Astrocyte (in vitro differentiated cells and primary cell): ENCODE measurements at regions not wholly inside any gene's neighbourhood (a gene's known extent, or its start where the extent isn't known, plus 50 kb on each side); places are given as distances from the start of the nearest gene placed in this dataset.

Source experiments
- DNase-seq: peaks from one replicate; pipeline ENCODE4 v3.0.0-alpha.2; 2010; ENCODE audit warnings: low read depth
- FAIRE-seq: peaks from 2 replicates; lab custom pipeline; 2011; peaks lifted over from hg19 to GRCh38; lab: Jason Lieb, UNC
- H2AFZ ChIP-seq: 2 replicates; pipeline ENCODE4 v1.6.0; 2012; ENCODE audit warnings: low read depth, low read length, inconsistent platforms
- H3K27ac ChIP-seq: 2 replicates; pipeline ENCODE4 v1.5.1; 2011; ENCODE audit warnings: low read depth, low read length, inconsistent platforms
- H3K27me3 ChIP-seq: 2 replicates; pipeline ENCODE4 v1.6.0; 2011; ENCODE audit warnings: low read length, inconsistent platforms; ENCODE audit not compliant: insufficient read depth
- H3K36me3 ChIP-seq: 2 replicates; pipeline ENCODE4 v1.5.1; 2011; ENCODE audit warnings: low read length, inconsistent platforms; ENCODE audit not compliant: insufficient read depth
- H3K4me1 ChIP-seq: 2 replicates; pipeline ENCODE4 v1.5.1; 2011; ENCODE audit warnings: low read length, inconsistent platforms; ENCODE audit not compliant: insufficient read depth
- H3K4me2 ChIP-seq: 2 replicates; pipeline ENCODE4 v1.6.0; 2012; ENCODE audit warnings: low read length, inconsistent platforms
- H3K4me3 ChIP-seq: 2 replicates; pipeline ENCODE4 v1.5.1; 2011; ENCODE audit warnings: low read depth, mild to moderate bottlenecking, low read length, inconsistent platforms; ENCODE audit not compliant: insufficient read depth
- H3K79me2 ChIP-seq: 2 replicates; pipeline ENCODE4 v1.6.0; 2012; ENCODE audit warnings: mild to moderate bottlenecking, low read length, inconsistent platforms; ENCODE audit not compliant: insufficient read depth
- H3K9ac ChIP-seq: 2 replicates; pipeline ENCODE4 v1.6.0; 2012; ENCODE audit warnings: mild to moderate bottlenecking, low read length, inconsistent platforms
- H3K9me3 ChIP-seq: 2 replicates; pipeline ENCODE4 v1.5.1; 2012; ENCODE audit warnings: low read depth, mild to moderate bottlenecking, low read length, inconsistent platforms; ENCODE audit not compliant: insufficient read depth
- H4K20me1 ChIP-seq: 2 replicates; pipeline ENCODE4 v1.6.0; 2012; ENCODE audit warnings: low read length, inconsistent platforms; ENCODE audit not compliant: insufficient read depth
- H3K27ac Mint-ChIP-seq: one replicate; pipeline ENCODE4 v1.8.0; 2021; ENCODE audit warnings: mild to moderate bottlenecking, mixed read lengths; ENCODE audit not compliant: unreplicated experiment
- H3K27me3 Mint-ChIP-seq: one replicate; pipeline ENCODE4 v1.8.0; 2021; ENCODE audit warnings: low read depth, mixed read lengths; ENCODE audit not compliant: unreplicated experiment
- H3K36me3 Mint-ChIP-seq: one replicate; pipeline ENCODE4 v1.8.0; 2021; ENCODE audit warnings: low read depth, mixed read lengths; ENCODE audit not compliant: unreplicated experiment
- H3K4me1 Mint-ChIP-seq: one replicate; pipeline ENCODE4 v1.8.0; 2021; ENCODE audit warnings: low read depth, mixed read lengths; ENCODE audit not compliant: unreplicated experiment
- H3K4me3 Mint-ChIP-seq: one replicate; pipeline ENCODE4 v1.8.0; 2021; ENCODE audit warnings: mild to moderate bottlenecking, moderate library complexity, mixed read lengths; ENCODE audit not compliant: unreplicated experiment
- H3K9me3 Mint-ChIP-seq: one replicate; pipeline ENCODE4 v1.8.0; 2021; ENCODE audit warnings: mild to moderate bottlenecking, mixed read lengths; ENCODE audit not compliant: unreplicated experiment
- EZH2 ChIP-seq: IDR thresholded peaks from 2 replicates; pipeline ENCODE4 v1.6.1; 2012; ENCODE audit warnings: mild to moderate bottlenecking, low read length, inconsistent platforms; ENCODE audit not compliant: insufficient read depth
- TF ChIP-seq, protein P1 (sequence below): IDR thresholded peaks from 2 replicates; pipeline ENCODE4 v1.5.1; 2011; ENCODE audit warnings: low read depth, mild to moderate bottlenecking, inconsistent platforms, low read length, moderate library complexity; ENCODE audit not compliant: insufficient read depth

DNA sequence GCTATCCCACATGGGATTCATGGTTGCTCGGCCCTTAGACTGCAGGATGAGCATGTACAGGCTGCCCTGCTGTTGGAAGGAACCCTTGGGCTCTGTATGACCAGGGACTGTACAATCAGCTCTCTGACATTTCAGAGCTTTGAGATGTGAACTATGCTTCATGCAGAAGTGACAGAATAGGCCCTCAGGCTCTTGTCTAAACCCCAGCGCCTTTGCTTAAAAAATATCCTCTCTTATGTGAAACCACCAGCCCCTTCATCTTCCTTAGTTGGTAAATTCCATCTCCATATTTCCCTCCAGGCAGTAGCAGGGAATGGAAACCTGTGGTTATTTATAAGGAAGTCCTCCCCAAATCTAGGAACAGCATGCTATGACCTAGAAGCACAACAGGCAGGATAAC lies 78.9 kb upstream of the PLET1 start:
- Histone ChIP-seq H3K4me2 (no peak overlapping the region), H3K79me2 (no peaks in the 10 kb centered on the region), H2AFZ (no peak overlapping the region), H3K4me3 (no peak overlapping the region), H3K9me3 (no peaks in the 10 kb centered on the region), H3K27me3 (peaks cover 5% of the 10 kb centered on the region), H3K36me3 (no peaks in the 10 kb centered on the region), H3K9ac (no peak overlapping the region), H3K4me1 (no peaks in the 10 kb centered on the region), H4K20me1 (no peaks in the 10 kb centered on the region), H3K27ac (no peak overlapping the region)
- TF ChIP-seq, protein P1, sequence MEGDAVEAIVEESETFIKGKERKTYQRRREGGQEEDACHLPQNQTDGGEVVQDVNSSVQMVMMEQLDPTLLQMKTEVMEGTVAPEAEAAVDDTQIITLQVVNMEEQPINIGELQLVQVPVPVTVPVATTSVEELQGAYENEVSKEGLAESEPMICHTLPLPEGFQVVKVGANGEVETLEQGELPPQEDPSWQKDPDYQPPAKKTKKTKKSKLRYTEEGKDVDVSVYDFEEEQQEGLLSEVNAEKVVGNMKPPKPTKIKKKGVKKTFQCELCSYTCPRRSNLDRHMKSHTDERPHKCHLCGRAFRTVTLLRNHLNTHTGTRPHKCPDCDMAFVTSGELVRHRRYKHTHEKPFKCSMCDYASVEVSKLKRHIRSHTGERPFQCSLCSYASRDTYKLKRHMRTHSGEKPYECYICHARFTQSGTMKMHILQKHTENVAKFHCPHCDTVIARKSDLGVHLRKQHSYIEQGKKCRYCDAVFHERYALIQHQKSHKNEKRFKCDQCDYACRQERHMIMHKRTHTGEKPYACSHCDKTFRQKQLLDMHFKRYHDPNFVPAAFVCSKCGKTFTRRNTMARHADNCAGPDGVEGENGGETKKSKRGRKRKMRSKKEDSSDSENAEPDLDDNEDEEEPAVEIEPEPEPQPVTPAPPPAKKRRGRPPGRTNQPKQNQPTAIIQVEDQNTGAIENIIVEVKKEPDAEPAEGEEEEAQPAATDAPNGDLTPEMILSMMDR = no peak
- no peak for TF ChIP-seq EZH2
- H3K9me3 Mint-ChIP-seq = peaks cover 4% of the 10 kb centered on the region
- no peak for DNase-seq
- no peak overlapping the region for H3K4me3 Mint-ChIP-seq
- FAIRE-seq = no peak
- H3K4me1 Mint-ChIP-seq = no peaks in the 10 kb centered on the region
- H3K27me3 Mint-ChIP-seq = peaks cover 16% of the 10 kb centered on the region
- no peak overlapping the region for H3K27ac Mint-ChIP-seq
- H3K36me3 Mint-ChIP-seq = no peaks in the 10 kb centered on the region

DNA sequence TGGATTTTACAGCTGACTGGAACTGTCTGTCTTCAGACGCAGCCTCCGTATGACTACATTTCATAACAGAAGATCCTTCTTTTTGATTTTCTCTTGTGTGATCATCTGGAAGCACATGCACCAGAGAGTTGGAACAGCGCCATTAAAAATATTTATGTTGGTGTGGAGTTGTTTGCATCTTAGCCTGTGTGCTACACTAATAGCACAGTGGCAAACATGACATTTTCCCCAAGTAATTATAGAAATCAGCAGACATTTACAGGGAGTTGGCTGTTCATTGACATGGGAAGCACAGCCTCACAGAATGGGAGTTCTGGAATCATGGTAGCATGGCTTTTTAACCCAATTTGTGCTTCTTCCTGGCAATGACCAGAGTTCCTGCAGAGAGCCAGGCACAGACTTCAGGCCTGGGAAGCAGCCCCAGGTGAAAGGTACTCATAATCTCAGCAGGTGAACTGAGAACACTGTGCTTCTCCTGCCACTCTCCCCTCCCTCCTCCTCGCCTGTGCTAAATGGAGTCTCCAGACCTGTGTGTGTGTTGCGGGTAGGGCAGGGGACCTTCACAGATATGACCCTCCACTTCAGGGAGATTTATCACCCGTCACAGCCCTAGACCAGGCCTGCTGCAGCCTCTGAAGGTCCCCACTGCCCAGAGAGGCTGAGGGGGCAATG lies 82.8 kb upstream of the PLET1 start:
- no peaks in the 10 kb centered on the region for H3K36me3 ChIP-seq
- Mint-ChIP-seq H3K36me3 (no peaks in the 10 kb centered on the region), H3K9me3 (no peaks in the 10 kb centered on the region), H3K27ac (no peak overlapping the region), H3K4me1 (no peaks in the 10 kb centered on the region), H3K27me3 (peaks cover 4% of the 10 kb centered on the region), H3K4me3 (no peak overlapping the region)
- no peak for FAIRE-seq
- DNase-seq = no peak
- H2AFZ ChIP-seq = no peak overlapping the region
- no peak for TF ChIP-seq EZH2
- TF ChIP-seq, protein P1 = no peak
- H3K4me1 ChIP-seq = no peaks in the 10 kb centered on the region
- H3K4me2 ChIP-seq = no peak overlapping the region
- no peaks in the 10 kb centered on the region for H4K20me1 ChIP-seq
- H3K9me3 ChIP-seq = no peaks in the 10 kb centered on the region
- peaks cover 8% of the 10 kb centered on the region for H3K27me3 ChIP-seq
- no peaks in the 10 kb centered on the region for H3K79me2 ChIP-seq
- H3K27ac ChIP-seq = no peak overlapping the region
- H3K9ac ChIP-seq = no peak overlapping the region
- H3K4me3 ChIP-seq = no peak overlapping the region

DNA sequence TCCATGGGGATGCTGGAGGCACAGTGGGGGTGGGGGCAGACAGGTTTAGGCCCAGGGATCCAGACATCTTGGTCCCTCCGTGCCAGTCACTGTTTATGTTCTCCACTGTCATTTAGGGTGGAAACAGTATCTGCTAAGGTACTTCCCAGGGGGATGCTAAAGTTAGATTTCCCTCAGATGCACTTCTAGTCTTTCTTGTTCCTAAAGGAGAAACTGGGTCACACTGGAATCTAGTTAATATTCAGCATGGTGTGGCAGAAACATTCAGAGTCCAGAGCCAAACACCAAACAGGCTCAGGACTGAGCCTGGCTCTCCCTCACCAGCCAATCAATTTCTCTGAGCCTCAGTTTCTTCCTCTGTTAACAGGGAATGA lies 83.4 kb upstream of the PLET1 start:
- Histone ChIP-seq H3K4me3 (no peak overlapping the region), H3K4me1 (no peaks in the 10 kb centered on the region), H3K79me2 (no peaks in the 10 kb centered on the region), H3K36me3 (no peaks in the 10 kb centered on the region), H2AFZ (no peak overlapping the region), H3K9me3 (no peaks in the 10 kb centered on the region), H3K4me2 (no peak overlapping the region), H4K20me1 (no peaks in the 10 kb centered on the region), H3K27ac (no peak overlapping the region), H3K27me3 (peaks cover 8% of the 10 kb centered on the region), H3K9ac (no peak overlapping the region)
- FAIRE-seq (no peak), DNase-seq (no peak)
- TF ChIP-seq EZH2 = no peak
- TF ChIP-seq, protein P1 = no peak
- H3K4me3 Mint-ChIP-seq = no peak overlapping the region
- H3K4me1 Mint-ChIP-seq = no peaks in the 10 kb centered on the region
- H3K36me3 Mint-ChIP-seq = no peaks in the 10 kb centered on the region
- H3K27me3 Mint-ChIP-seq = peaks cover 7% of the 10 kb centered on the region
- H3K9me3 Mint-ChIP-seq = no peaks in the 10 kb centered on the region
- H3K27ac Mint-ChIP-seq = no peak overlapping the region
